ENCODE measurements at regions not wholly inside any gene's neighbourhood (a gene's known extent, or its start where the extent isn't known, plus 50 kb on each side); places are given as distances from the start of the nearest gene placed in this dataset.
A peak's percentile ranks its signal among the peaks of the same experiment; 100 is the strongest.

GRCh38 chr4:163747886-163748285 is 253.4 kb downstream of the TMA16 start:
- no peaks in the 10 kb centered on the region for H3K4me1 Mint-ChIP-seq
- H3K9me3 Mint-ChIP-seq: no peaks in the 10 kb centered on the region
- H3K27ac Mint-ChIP-seq: no peak overlapping the region
- H3K36me3 Mint-ChIP-seq: no peaks in the 10 kb centered on the region
- no peak for ATAC-seq
- no peak overlapping the region for H3K4me3 Mint-ChIP-seq
- DNase-seq (ENCODE audit: low spot score in 2 of 2): no peak

- no peaks in the 10 kb centered on the region for H3K4me1 Mint-ChIP-seq
- ATAC-seq (peak; percentile 8), DNase-seq (ENCODE audit: low spot score in 2 of 2) (no peak)
- H3K36me3 Mint-ChIP-seq: no peaks in the 10 kb centered on the region
- no peak overlapping the region for H3K27ac Mint-ChIP-seq
- no peak overlapping the region for H3K4me3 Mint-ChIP-seq
- no peaks in the 10 kb centered on the region for H3K9me3 Mint-ChIP-seq
These were observed 254.0 kb downstream of the TMA16 start for GRCh38 chr4:163748449-163748848.

- Mint-ChIP-seq H3K4me1 (no peaks in the 10 kb centered on the region), H3K36me3 (no peaks in the 10 kb centered on the region), H3K27ac (no peak overlapping the region), H3K9me3 (no peaks in the 10 kb centered on the region), H3K4me3 (no peak overlapping the region)
- ATAC-seq (no peak), DNase-seq (ENCODE audit: low spot score in 2 of 2) (no peak)
These were observed 260.5 kb downstream of the TMA16 start for GRCh38 chr4:163755013-163755412.

DNA sequence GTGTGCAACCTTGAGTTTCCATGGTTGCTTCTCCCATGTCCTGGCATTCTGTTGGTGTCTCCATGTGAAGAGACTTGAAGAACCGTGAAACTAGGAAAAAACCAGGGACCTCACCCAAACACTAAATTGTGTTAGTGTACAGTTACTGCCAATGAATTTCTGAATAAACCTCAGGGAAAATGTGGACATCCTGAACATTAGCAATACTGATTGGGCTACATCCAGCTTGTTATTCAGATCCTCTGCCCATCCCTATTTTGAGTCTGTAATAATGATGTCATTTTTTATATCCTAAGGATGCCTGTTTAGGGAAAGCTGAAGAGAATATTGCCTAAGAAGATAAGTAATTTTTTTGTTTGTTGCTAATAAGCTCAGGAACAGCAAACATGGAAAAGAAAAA is 262.7 kb downstream of the TMA16 start:
- Mint-ChIP-seq H3K4me3 (no peak overlapping the region), H3K36me3 (no peaks in the 10 kb centered on the region), H3K9me3 (no peaks in the 10 kb centered on the region), H3K4me1 (no peaks in the 10 kb centered on the region), H3K27ac (no peak overlapping the region)
- no peak for ATAC-seq
- no peak for DNase-seq (ENCODE audit: low spot score in 2 of 2)

DNA sequence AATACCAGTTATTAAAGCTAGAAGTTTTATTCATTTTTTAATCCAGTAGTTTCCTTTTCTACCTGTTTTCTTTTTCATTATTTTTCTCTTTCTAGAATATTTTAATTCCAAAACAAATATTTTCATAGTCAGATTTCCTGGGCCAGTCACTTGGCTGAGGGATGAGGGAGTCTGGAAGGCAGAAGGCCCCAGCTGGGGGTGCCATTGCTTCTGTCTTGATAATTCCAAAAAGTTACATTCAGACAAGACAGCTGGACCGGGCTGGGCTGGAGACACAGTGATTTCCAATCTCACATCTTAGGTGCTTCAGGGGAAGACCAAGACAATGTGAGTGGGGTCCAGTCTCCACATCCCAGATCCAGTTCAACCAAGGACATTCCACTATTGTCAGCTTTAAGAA is 263.5 kb downstream of the TMA16 start:
- H3K9me3 Mint-ChIP-seq: no peaks in the 10 kb centered on the region
- H3K27ac Mint-ChIP-seq: no peak overlapping the region
- ATAC-seq (no peak), DNase-seq (ENCODE audit: low spot score in 2 of 2) (no peak)
- H3K4me3 Mint-ChIP-seq: no peak overlapping the region
- no peaks in the 10 kb centered on the region for H3K4me1 Mint-ChIP-seq
- no peaks in the 10 kb centered on the region for H3K36me3 Mint-ChIP-seq

GRCh38 chr4:163762741-163763140 is 268.3 kb downstream of the TMA16 start:
- Mint-ChIP-seq H3K4me1 (no peaks in the 10 kb centered on the region), H3K4me3 (no peak overlapping the region)

DNA sequence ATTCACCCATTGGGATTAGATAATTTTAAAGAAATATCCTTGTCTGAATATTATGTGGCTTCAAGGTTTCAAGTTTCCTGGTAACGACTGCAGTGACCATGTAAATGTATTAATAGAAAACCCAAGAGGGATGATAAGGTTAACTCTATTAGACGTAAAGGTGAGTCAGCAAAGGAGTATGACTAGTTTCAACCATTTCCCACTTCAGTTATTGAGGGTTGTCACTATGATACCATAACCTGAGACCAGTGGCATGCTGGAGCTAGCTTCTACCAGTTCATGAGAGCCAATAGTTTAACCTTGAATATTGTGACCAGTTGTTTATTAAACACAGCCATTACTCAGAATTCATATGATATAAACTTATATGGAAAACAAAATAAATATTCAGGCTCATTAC is 270.1 kb downstream of the TMA16 start:
- ATAC-seq (no peak), DNase-seq (ENCODE audit: low spot score in 2 of 2) (no peak)
- no peaks in the 10 kb centered on the region for H3K4me1 Mint-ChIP-seq
- H3K27ac Mint-ChIP-seq: no peak overlapping the region
- no peak overlapping the region for H3K4me3 Mint-ChIP-seq
- H3K36me3 Mint-ChIP-seq: no peaks in the 10 kb centered on the region
- H3K9me3 Mint-ChIP-seq: no peaks in the 10 kb centered on the region

More at GRCh38 chr4:163762741-163763140, 268.3 kb downstream of the TMA16 start:
- no peaks in the 10 kb centered on the region for H3K36me3 Mint-ChIP-seq
- DNase-seq (ENCODE audit: low spot score in 2 of 2) (no peak), ATAC-seq (no peak)
- H3K27ac Mint-ChIP-seq: no peak overlapping the region
- H3K9me3 Mint-ChIP-seq: no peaks in the 10 kb centered on the region

DNA sequence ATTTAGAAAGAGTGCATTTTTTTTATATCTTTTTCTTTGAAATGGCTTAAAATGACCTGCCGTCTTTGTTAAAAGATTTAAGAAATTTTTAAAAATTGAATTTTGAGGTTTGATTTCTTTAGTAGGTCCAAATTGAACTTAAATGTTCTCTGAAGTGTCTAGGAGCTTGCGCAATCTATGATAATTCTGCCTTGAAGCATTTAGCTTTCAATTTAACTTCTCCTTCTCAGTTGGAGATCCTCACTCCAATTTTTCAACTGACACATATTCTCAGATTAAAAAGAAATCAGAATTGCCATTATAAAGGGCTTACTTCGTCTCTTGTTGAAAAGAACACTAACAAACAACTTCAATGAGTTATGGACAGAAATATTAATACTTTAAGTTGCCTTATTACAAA is 273.5 kb downstream of the TMA16 start:
- DNase-seq (ENCODE audit: low spot score in 2 of 2): no peak
- Mint-ChIP-seq H3K4me3 (no peak overlapping the region), H3K27ac (no peak overlapping the region), H3K9me3 (no peaks in the 10 kb centered on the region), H3K36me3 (no peaks in the 10 kb centered on the region), H3K4me1 (no peaks in the 10 kb centered on the region)
- ATAC-seq: no peak

GRCh38 chr4:163772238-163772637 is 277.7 kb downstream of the TMA16 start:
- no peaks in the 10 kb centered on the region for H3K9me3 Mint-ChIP-seq
- H3K36me3 Mint-ChIP-seq: no peaks in the 10 kb centered on the region
- DNase-seq (ENCODE audit: low spot score in 2 of 2) (no peak), ATAC-seq (no peak)
- no peaks in the 10 kb centered on the region for H3K4me1 Mint-ChIP-seq
- no peak overlapping the region for H3K4me3 Mint-ChIP-seq
- no peak overlapping the region for H3K27ac Mint-ChIP-seq

GRCh38 chr4:163773940-163774339 is 279.4 kb downstream of the TMA16 start:
- H3K9me3 Mint-ChIP-seq: no peaks in the 10 kb centered on the region
- no peak for DNase-seq (ENCODE audit: low spot score in 2 of 2)
- no peak for ATAC-seq
- no peaks in the 10 kb centered on the region for H3K36me3 Mint-ChIP-seq
- no peak overlapping the region for H3K27ac Mint-ChIP-seq
- no peaks in the 10 kb centered on the region for H3K4me1 Mint-ChIP-seq
- no peak overlapping the region for H3K4me3 Mint-ChIP-seq

GRCh38 chr4:163776957-163777356 is 282.5 kb downstream of the TMA16 start:
- H3K9me3 Mint-ChIP-seq: no peaks in the 10 kb centered on the region
- no peak for ATAC-seq
- H3K4me3 Mint-ChIP-seq: no peak overlapping the region
- no peak for DNase-seq (ENCODE audit: low spot score in 2 of 2)
- H3K36me3 Mint-ChIP-seq: no peaks in the 10 kb centered on the region
- H3K27ac Mint-ChIP-seq: no peak overlapping the region
- no peaks in the 10 kb centered on the region for H3K4me1 Mint-ChIP-seq

- no peak overlapping the region for H3K27ac Mint-ChIP-seq
- no peak overlapping the region for H3K4me3 Mint-ChIP-seq
- no peak for DNase-seq (ENCODE audit: low spot score in 2 of 2)
- no peaks in the 10 kb centered on the region for H3K4me1 Mint-ChIP-seq
- no peak for ATAC-seq
- H3K9me3 Mint-ChIP-seq: no peaks in the 10 kb centered on the region
- H3K36me3 Mint-ChIP-seq: no peaks in the 10 kb centered on the region
These were observed 287.2 kb downstream of the TMA16 start for GRCh38 chr4:163781726-163782125.

DNA sequence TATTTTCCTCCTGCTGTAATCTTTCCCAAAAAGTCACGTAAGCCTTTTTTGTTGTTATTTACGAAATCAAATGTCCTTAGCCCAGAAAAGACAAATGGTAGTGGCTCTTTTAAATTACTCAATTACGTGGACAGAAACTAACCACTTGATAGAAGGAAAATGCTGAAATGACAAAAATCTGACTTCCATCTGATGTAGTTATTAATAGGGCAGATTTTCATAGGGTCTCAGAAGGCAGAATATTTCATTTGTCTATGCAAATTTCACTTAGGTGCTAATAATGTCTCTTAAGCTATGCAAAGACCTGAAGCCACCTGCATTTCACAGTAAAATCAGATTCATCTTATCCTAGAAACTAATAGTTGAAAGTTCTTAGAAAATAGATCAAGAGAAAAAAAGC is 295.7 kb downstream of the TMA16 start:
- Mint-ChIP-seq H3K9me3 (no peaks in the 10 kb centered on the region), H3K36me3 (no peaks in the 10 kb centered on the region), H3K4me3 (no peak overlapping the region), H3K27ac (no peak overlapping the region), H3K4me1 (no peaks in the 10 kb centered on the region)
- DNase-seq (ENCODE audit: low spot score in 2 of 2) (no peak), ATAC-seq (no peak)

DNA sequence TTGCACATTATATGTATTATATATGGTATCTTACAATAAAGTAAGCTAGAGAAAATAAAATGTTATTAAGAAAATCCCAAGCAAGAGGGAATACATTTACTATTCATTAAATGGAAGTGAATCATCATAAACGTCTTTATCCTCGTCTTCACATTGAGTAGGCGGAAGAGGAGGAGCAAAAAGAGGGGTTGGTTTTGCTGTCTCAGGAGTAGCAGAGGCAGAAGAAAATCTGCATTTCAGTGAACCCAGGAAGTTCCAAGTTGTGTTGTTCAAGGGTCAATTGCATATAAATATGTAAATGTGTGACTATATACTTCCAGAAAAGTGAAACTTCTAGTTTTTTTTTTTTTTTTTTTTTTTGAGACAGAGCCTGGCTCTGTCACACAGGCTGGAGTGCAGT is 301.4 kb downstream of the TMA16 start:
- no peaks in the 10 kb centered on the region for H3K4me1 Mint-ChIP-seq
- no peaks in the 10 kb centered on the region for H3K9me3 Mint-ChIP-seq
- ATAC-seq: no peak

GRCh38 chr4:163804001-163804400 is 309.5 kb downstream of the TMA16 start:
- Mint-ChIP-seq H3K36me3 (no peaks in the 10 kb centered on the region), H3K4me1 (no peaks in the 10 kb centered on the region), H3K27ac (no peak overlapping the region), H3K9me3 (no peaks in the 10 kb centered on the region), H3K4me3 (no peak overlapping the region)
- ATAC-seq (no peak), DNase-seq (ENCODE audit: low spot score in 2 of 2) (no peak)

More for the DNA sequence above, 301.4 kb downstream of the TMA16 start:
- Mint-ChIP-seq H3K27ac (no peak overlapping the region), H3K36me3 (no peaks in the 10 kb centered on the region), H3K4me3 (no peak overlapping the region)
- DNase-seq (ENCODE audit: low spot score in 2 of 2): no peak

DNA sequence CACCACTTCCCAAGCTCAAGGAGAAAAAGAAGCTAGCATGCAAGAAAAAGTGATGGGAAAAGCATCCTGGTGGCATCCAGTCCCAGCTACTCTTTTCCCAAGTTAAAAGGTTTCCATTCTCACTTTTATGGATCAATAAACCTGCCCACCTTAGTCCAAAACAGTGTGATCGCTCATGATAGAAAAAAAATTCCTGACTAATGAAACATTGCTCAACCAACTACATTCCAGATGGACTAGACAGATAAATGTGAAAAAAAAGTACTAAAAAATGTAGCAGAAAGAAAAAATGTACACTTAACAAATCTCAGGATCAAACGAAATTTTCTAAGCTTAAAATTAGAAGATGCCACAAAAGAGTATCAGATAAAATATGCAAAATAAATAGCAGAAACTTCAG is 312.2 kb downstream of the TMA16 start:
- no peak for ATAC-seq
- no peaks in the 10 kb centered on the region for H3K9me3 Mint-ChIP-seq
- no peaks in the 10 kb centered on the region for H3K36me3 Mint-ChIP-seq
- no peak overlapping the region for H3K4me3 Mint-ChIP-seq
- H3K27ac Mint-ChIP-seq: no peak overlapping the region
- H3K4me1 Mint-ChIP-seq: no peaks in the 10 kb centered on the region
- DNase-seq (ENCODE audit: low spot score in 2 of 2): no peak

DNA sequence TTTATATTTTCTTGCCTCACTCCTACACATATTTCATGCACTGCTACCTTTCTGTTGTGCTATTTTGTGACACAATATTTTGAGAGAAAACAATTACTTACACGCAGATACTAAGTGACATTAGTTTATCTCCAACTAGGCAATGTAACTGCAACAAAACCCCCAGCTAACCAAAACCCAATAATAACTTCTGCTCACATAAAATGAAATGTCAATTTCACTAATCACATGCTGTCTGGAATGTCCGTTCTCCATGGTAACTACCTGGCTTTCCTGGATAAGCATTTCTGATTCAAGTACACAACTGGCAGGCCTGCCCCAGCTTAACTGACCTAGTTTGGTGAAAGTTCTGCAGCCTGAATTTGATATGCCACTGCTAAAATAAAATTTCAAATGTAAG is 313.5 kb downstream of the TMA16 start:
- no peak for DNase-seq (ENCODE audit: low spot score in 2 of 2)
- H3K9me3 Mint-ChIP-seq: no peaks in the 10 kb centered on the region
- H3K4me3 Mint-ChIP-seq: no peak overlapping the region
- H3K4me1 Mint-ChIP-seq: no peaks in the 10 kb centered on the region
- ATAC-seq: no peak
- H3K27ac Mint-ChIP-seq: no peak overlapping the region
- H3K36me3 Mint-ChIP-seq: no peaks in the 10 kb centered on the region

Data from stimulated activated effector memory CD8-positive, alpha-beta T cell treated with anti-CD3 and anti-CD28 coated beads, Interleukin-12 subunit alpha, Interleukin-12 subunit beta, amount 100 ng/mL, for 72 hours (primary cell).